Colonic mucosa (tissue), 4 donors: ENCODE measurements at regions not wholly inside any gene's neighbourhood (a gene's known extent, or its start where the extent isn't known, plus 50 kb on each side); places are given as distances from the start of the nearest gene placed in this dataset.

Experiments
- DNase-seq: peaks from one replicate; pipeline ENCODE4 v3.0.0-alpha.2; 2020
- H3K27ac ChIP-seq: fragments of 200-600 bp; one replicate; pipeline ENCODE4 v1.8.0; 2021
- H3K27me3 ChIP-seq: fragments of 200-600 bp; one replicate; pipeline ENCODE4 v1.8.0; 2021
- H3K36me3 ChIP-seq: fragments of 200-600 bp; one replicate; pipeline ENCODE4 v1.8.0; 2021
- H3K4me1 ChIP-seq: fragments of 200-600 bp; one replicate; pipeline ENCODE4 v1.8.0; 2021; ENCODE audit warnings: mild to moderate bottlenecking
- H3K4me3 ChIP-seq: fragments of 200-600 bp; one replicate; pipeline ENCODE4 v1.8.0; 2021
- H3K9ac ChIP-seq, 2 donors: one replicate each; pipeline ENCODE4 v1.7.0; 2013; ENCODE audit warnings: control low read depth in 2 of 2, low read depth in 2 of 2, low read length in 2 of 2
- H3K9me3 ChIP-seq: fragments of 200-600 bp; one replicate; pipeline ENCODE4 v1.8.0; 2021
- CTCF ChIP-seq: fragments of 200-600 bp; IDR thresholded peaks from one replicate; pipeline ENCODE4 v1.8.0; 2022; ENCODE audit warnings: antibody characterized with exemption, mild to moderate bottlenecking
- intact Hi-C: fragments of 100-400 bp; cut with DNase I; formaldehyde crosslinking; loops from one replicate; pipeline ENCODE4 v1.14.1; 2022
- donor health status: healthy.
- donor health status: DM: no; HTN: no; CAD: no.
- donor health status: DM: no; HTN: no; CAD: no.

GRCh38 chrX:15165832-15166231 lies 104.1 kb downstream of the ASB9 start:
- no peaks in the 10 kb centered on the region for H3K27me3 ChIP-seq
- no peaks in the 10 kb centered on the region for H3K36me3 ChIP-seq
- no peak overlapping the region for H3K4me3 ChIP-seq
- H3K27ac ChIP-seq: no peak overlapping the region
- H3K4me1 ChIP-seq: no peaks in the 10 kb centered on the region
- TF ChIP-seq CTCF: no peak
- intact Hi-C loops: no loop called here
- H3K9ac ChIP-seq: no peak overlapping the region
- H3K9me3 ChIP-seq: no peaks in the 10 kb centered on the region
- DNase-seq: no peak

GRCh38 chrX:15163131-15163530 lies 106.8 kb downstream of the ASB9 start:
- H3K36me3 ChIP-seq: no peaks in the 10 kb centered on the region
- no peaks in the 10 kb centered on the region for H3K4me1 ChIP-seq
- no peak overlapping the region for H3K4me3 ChIP-seq
- DNase-seq: no peak
- H3K9ac ChIP-seq: no peak overlapping the region
- TF ChIP-seq CTCF: no peak
- no peaks in the 10 kb centered on the region for H3K9me3 ChIP-seq
- H3K27me3 ChIP-seq: no peaks in the 10 kb centered on the region
- no peak overlapping the region for H3K27ac ChIP-seq
- intact Hi-C loops: no loop called here

- Histone ChIP-seq H3K4me3 (no peak overlapping the region), H3K9ac (no peak overlapping the region), H3K4me1 (no peaks in the 10 kb centered on the region), H3K27ac (no peak overlapping the region), H3K27me3 (no peaks in the 10 kb centered on the region), H3K9me3 (no peaks in the 10 kb centered on the region), H3K36me3 (no peaks in the 10 kb centered on the region)
- DNase-seq: no peak
- intact Hi-C loops: no loop called here
- no peak for TF ChIP-seq CTCF
Measured at GRCh38 chrX:15160558-15161095, 109.3 kb downstream of the ASB9 start.

- no peak overlapping the region for H3K9ac ChIP-seq
- no peak overlapping the region for H3K4me3 ChIP-seq
- TF ChIP-seq CTCF: no peak
- H3K36me3 ChIP-seq: no peaks in the 10 kb centered on the region
- no peaks in the 10 kb centered on the region for H3K27me3 ChIP-seq
- DNase-seq: no peak
- intact Hi-C loops: no loop called here
- H3K4me1 ChIP-seq: no peaks in the 10 kb centered on the region
- H3K27ac ChIP-seq: no peak overlapping the region
- H3K9me3 ChIP-seq: no peaks in the 10 kb centered on the region
Measured at GRCh38 chrX:15158736-15159406, 111.0 kb downstream of the ASB9 start.

GRCh38 chrX:15158350-15158735 lies 111.5 kb downstream of the ASB9 start:
- H3K4me1 ChIP-seq: no peaks in the 10 kb centered on the region
- no peak overlapping the region for H3K27ac ChIP-seq
- H3K4me3 ChIP-seq: no peak overlapping the region
- no peaks in the 10 kb centered on the region for H3K27me3 ChIP-seq
- TF ChIP-seq CTCF: no peak
- H3K9ac ChIP-seq: no peak overlapping the region
- H3K36me3 ChIP-seq: no peaks in the 10 kb centered on the region
- intact Hi-C loops: no loop called here
- no peaks in the 10 kb centered on the region for H3K9me3 ChIP-seq
- DNase-seq: no peak
